Stimulated activated CD8-positive, alpha-beta memory T cell treated with anti-CD3 and anti-CD28 coated beads, Interleukin-7, amount 100 ng/mL, for 48 hours (primary cell): ENCODE measurements at regions not wholly inside any gene's neighbourhood (a gene's known extent, or its start where the extent isn't known, plus 50 kb on each side); places are given as distances from the start of the nearest gene placed in this dataset.
"Not testable (repeated sequence)": the region's sequence is repeated elsewhere in the genome, so short reads cannot be mapped to it uniquely, and the experiment has no call there.

ENCODE experiments used
- DNase-seq, 2 donors: peaks; one replicate each; pipeline ENCODE4 v3.0.0-alpha.2; 2020; ENCODE audit warnings: low read depth in 1 of 2; ENCODE audit errors: extremely low read depth in 1 of 2

- not testable (repeated sequence) for DNase-seq
Observed at GRCh38 chr12:107517816-107518215, 167.8 kb upstream of the PWP1 start.

- no peak for DNase-seq
Observed at GRCh38 chr12:107518868-107519267, 166.7 kb upstream of the PWP1 start.

GRCh38 chr12:107519906-107520859, 165.4 kb upstream of the PWP1 start:
- DNase-seq: no peak

GRCh38 chr12:107521826-107522355, 163.7 kb upstream of the PWP1 start:
- DNase-seq: no peak

- DNase-seq: no peak
Observed at GRCh38 chr12:107522692-107523477, 162.7 kb upstream of the PWP1 start.

GRCh38 chr12:107523775-107524535, 161.6 kb upstream of the PWP1 start:
- DNase-seq: no peak

- no peak for DNase-seq
Observed at GRCh38 chr12:107525063-107525718, 160.4 kb upstream of the PWP1 start.

- no peak for DNase-seq
Observed at GRCh38 chr12:107525719-107526554, 159.7 kb upstream of the PWP1 start.

GRCh38 chr12:107526555-107527180, 158.9 kb upstream of the PWP1 start:
- DNase-seq: no peak

- DNase-seq: no peak
Observed at GRCh38 chr12:107528731-107529365, 156.8 kb upstream of the PWP1 start.

GRCh38 chr12:107529991-107530390, 155.6 kb upstream of the PWP1 start:
- DNase-seq: no peak

GRCh38 chr12:107530701-107531100, 154.9 kb upstream of the PWP1 start:
- no peak for DNase-seq

- no peak for DNase-seq
Observed at GRCh38 chr12:107533218-107533617, 152.4 kb upstream of the PWP1 start.

- DNase-seq: no peak
Observed at GRCh38 chr12:107536613-107537012, 149.0 kb upstream of the PWP1 start.

- no peak for DNase-seq
Observed at GRCh38 chr12:107537464-107538119, 148.0 kb upstream of the PWP1 start.

- DNase-seq: no peak
Observed at GRCh38 chr12:107539196-107539939, 146.2 kb upstream of the PWP1 start.

- DNase-seq: no peak
Observed at GRCh38 chr12:107541001-107541705, 144.4 kb upstream of the PWP1 start.
